HG02588 (cell line): ENCODE measurements at regions not wholly inside any gene's neighbourhood (a gene's known extent, or its start where the extent isn't known, plus 50 kb on each side); places are given as distances from the start of the nearest gene placed in this dataset.

Source experiments
- ATAC-seq: cut with Tn5 transposase; IDR thresholded peaks from one replicate; pipeline ENCODE4 v1.9.1; 2021; ENCODE audit warnings: mild to moderate bottlenecking, moderate library complexity; ENCODE audit not compliant: unreplicated experiment

- ATAC-seq: no peak
Measured at GRCh38 chr1:218809625-218810024, 364.1 kb upstream of the LYPLAL1 start.

GRCh38 chr1:218810306-218810705, 363.4 kb upstream of the LYPLAL1 start:
- ATAC-seq: no peak

- no peak for ATAC-seq
Measured at GRCh38 chr1:218811497-218811896, 362.2 kb upstream of the LYPLAL1 start.

DNA sequence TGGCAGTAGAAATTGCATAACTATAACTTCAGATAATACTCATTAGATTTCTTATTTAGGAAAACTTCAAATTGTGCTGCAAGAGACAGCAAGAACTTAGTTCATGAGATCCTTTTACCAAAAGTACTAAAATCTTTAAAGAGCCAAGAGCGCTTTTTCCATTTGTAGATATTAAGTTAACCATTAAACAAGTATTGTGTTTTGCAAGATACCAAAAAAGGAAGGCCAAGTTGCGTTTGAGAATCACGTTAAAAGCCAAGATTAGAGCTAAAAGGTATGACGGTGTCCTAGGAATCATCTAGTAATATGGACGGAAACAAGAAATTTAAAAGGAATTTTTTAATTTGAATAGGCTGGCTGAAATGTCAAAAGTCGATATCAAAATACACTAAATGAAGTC, 361.3 kb upstream of the LYPLAL1 start:
- ATAC-seq: no peak

- ATAC-seq: no peak
Measured at GRCh38 chr1:218813237-218813636, 360.4 kb upstream of the LYPLAL1 start.

- ATAC-seq: no peak
Measured at GRCh38 chr1:218815076-218815475, 358.6 kb upstream of the LYPLAL1 start.

GRCh38 chr1:218817071-218817470, 356.6 kb upstream of the LYPLAL1 start:
- ATAC-seq: no peak

GRCh38 chr1:218817691-218818465, 355.8 kb upstream of the LYPLAL1 start:
- no peak for ATAC-seq

- ATAC-seq: no peak
Measured at GRCh38 chr1:218823291-218823900, 350.3 kb upstream of the LYPLAL1 start.

GRCh38 chr1:218827486-218827885, 346.2 kb upstream of the LYPLAL1 start:
- no peak for ATAC-seq

DNA sequence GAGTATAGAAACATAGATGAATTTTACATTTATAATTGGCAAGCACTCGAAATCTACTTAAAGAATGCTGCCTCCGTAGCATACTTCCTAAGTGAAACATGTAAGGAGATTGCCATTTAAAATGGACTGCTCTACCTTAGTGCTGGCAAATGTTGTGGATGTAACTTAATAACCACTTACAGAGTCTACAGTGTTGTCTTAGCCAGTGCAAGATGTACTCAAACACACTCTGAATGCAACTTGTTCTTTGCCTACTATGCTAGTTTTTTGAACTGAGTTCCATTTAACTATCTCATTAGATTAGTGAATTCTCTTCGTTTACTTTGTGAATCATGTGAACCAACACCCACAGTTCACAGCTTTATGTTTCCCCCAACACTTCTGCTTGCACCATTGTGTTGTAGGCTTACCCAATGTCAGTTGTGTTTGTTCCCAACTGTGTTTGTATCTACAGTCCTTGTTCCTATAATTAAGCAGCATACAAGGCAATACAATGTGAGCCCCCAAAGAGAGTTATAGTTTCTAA, 345.5 kb upstream of the LYPLAL1 start:
- no peak for ATAC-seq

DNA sequence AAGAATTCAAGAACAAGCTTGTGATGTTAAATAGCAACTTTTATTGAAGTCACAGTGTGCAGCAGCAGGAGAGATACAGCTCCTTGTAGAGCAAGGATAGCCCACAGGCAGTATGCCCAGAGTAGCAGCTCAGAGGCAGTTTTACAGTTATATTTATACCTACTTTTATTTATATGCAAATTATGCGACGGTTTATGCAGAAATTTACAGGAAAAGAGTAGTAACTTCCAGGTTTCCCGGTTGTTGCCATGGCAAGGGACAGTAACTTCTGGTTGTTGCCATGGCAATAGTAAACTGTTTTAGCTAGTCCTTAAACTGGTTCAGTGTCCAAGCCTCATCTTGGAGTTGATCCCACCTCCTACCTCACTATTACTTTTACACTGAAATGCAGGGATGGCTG, 344.6 kb upstream of the LYPLAL1 start:
- ATAC-seq: no peak

DNA sequence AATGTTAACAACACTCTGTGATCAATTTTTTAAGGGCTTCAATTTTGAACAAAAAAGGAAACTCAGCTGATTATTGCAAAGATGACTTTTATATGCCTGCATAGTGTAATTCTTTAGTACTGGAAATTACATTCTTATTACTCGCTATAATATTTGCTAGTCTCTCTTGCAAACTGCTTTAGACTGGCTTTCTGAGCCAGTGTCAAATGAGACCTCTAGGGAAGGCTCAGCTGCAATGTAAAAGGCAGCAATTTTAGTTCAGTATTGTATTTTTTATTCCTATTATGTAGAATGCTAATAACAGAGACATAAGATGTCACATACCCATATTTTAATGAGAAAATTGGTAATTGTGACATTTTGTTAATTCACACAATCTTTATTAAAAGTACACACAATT, 338.1 kb upstream of the LYPLAL1 start:
- no peak for ATAC-seq

DNA sequence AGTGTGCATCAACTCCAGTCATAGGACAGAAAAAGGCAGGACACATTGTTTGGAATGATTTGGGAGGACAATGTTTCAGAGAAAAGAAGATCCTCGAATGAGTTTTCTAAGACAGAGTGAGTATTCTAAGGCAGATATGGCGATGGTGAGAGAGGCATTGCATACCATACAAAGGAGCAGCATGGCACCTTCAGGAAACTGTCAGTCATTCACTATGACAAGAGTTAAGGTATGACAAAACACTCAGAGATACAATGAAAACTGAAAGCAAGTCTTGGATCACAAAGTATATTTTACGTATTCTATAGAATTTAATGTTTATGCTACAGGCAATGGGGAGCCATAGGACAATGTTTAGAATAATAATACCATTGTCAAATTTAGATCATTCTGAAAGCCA, 337.4 kb upstream of the LYPLAL1 start:
- ATAC-seq: no peak

DNA sequence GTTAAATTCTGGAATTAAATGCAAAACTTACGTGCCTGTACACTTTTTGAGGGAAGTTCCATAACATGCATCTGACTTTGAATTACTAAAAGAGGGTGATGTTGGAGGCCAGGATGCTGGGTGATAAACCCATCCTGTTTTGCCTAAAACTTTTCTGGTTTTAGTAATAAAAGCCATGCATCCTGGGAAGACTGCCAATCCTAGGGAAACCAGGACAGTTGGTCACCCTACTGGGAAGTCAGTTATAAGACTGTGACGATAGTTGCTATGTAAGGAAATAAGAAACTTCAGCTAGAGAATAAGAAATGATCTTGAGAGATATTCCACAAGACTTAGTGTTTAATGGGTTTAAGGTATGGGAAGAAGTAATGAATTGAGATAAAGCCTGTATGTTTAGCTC, 336.6 kb upstream of the LYPLAL1 start:
- no peak for ATAC-seq

GRCh38 chr1:218845589-218845988, 328.1 kb upstream of the LYPLAL1 start:
- no peak for ATAC-seq

GRCh38 chr1:218846181-218846580, 327.5 kb upstream of the LYPLAL1 start:
- ATAC-seq: no peak

DNA sequence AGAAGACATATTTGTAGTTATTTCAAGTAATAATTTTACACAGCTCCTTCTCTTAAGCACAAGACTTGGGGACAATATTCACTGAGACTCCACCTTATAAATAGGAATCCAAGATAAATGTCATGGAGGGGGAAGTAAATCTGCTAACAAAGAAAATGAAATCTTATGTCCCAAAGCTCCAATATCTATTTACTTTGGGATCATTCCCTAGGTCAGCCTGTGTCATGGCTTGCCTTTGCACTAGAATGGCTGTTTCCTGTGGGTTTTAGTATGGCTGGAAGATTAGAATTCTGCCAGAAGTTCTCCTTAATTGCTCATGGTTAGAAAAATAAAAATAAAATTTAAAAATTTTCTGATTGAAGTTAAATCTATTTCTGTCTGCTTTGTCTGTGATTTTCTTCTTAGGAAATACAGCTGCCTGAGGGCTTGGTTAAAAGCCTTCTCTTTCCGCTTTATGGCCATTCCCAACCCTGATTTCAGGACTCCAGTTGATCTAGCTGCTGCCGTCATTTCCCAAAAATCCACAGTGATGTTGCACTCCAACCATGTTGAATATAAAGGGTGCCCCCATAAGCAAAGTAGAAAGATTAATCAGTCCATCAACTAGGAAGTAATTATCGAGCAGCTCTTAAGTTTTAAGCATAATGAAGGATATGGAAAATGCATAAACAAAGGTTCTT, 326.4 kb upstream of the LYPLAL1 start:
- no peak for ATAC-seq

DNA sequence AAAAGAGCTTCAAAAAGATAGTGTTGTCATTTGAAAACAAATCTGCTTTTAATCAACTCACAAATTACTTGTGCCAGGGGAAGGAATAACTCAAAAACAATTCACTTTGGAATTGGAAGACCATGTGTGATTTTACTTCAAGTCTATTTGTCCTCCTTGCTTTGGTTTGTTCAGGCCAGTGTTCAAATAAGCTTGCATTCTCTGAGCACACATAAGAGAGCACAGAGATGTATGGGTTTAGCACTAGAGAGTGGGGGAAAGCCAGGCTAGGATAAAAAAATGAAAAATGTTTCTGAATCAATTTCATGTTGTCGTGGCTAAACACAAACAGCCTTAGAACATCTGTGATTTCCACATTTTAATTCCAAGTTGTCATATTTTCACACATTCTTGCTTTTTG, 325.7 kb upstream of the LYPLAL1 start:
- no peak for ATAC-seq

DNA sequence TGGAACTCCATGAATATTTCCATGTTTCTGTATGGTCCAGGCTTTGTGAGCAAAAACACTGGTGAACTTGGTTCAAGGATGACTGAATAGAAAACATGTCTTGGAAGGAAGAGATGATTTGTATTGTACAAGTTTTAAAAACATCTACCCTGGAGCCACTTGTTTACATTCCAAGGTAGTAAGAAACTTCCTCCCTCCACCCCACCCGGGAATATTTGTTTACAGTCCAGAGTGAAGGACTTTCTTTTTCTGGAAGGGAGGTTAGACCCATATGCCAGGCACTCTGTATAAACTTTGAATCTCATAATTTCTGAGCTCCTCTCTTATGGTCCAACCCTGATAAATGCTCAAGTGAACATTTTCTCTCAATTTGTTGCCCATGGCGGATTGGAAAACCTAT, 323.3 kb upstream of the LYPLAL1 start:
- ATAC-seq: no peak

GRCh38 chr1:218851586-218851985, 322.1 kb upstream of the LYPLAL1 start:
- no peak for ATAC-seq

DNA sequence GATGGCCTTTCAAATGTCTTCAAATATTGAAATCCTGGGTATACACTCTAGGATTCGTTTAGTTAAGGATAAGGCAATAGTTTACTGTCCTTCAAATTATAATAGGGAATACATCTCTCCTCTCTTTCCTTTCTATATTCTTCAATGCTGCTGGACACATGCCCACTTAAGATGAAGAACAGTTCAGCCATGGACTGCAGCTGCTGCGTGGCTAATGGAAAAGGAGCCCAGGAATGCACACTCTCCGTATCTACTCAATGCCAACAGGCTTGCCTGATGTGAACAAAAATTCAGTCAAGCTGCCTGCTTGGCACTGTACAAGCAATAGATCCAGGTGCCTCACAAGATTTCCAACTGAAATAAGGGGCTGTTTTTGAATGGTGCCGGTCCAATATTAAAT, 321.2 kb upstream of the LYPLAL1 start:
- ATAC-seq: no peak
